Subcutaneous abdominal adipose tissue (tissue), 5 donors: ENCODE measurements at regions not wholly inside any gene's neighbourhood (a gene's known extent, or its start where the extent isn't known, plus 50 kb on each side); places are given as distances from the start of the nearest gene placed in this dataset.
"Not testable (repeated sequence)": the region's sequence is repeated elsewhere in the genome, so short reads cannot be mapped to it uniquely, and the experiment has no call there.

Experiments used
- H3K27ac ChIP-seq: one replicate; pipeline ENCODE4 v1.7.0; 2013; ENCODE audit warnings: low read depth, mild to moderate bottlenecking, inconsistent platforms, low read length, moderate library complexity
- H3K27me3 ChIP-seq, 5 donors: one replicate each; pipeline ENCODE4 v1.7.0; 2013; ENCODE audit warnings: low read length in 5 of 5, inconsistent platforms in 1 of 5; ENCODE audit not compliant: control insufficient read depth in 5 of 5, insufficient read depth in 4 of 5
- H3K36me3 ChIP-seq, 5 donors: one replicate each; pipeline ENCODE4 v1.7.0; 2013; ENCODE audit warnings: low read length in 5 of 5; ENCODE audit not compliant: control insufficient read depth in 5 of 5, insufficient read depth in 5 of 5
- H3K4me1 ChIP-seq, 5 donors: one replicate each; pipeline ENCODE4 v1.7.0; 2013; ENCODE audit warnings: low read length in 5 of 5, mild to moderate bottlenecking in 3 of 5, moderate library complexity in 1 of 5; ENCODE audit not compliant: control insufficient read depth in 5 of 5, insufficient read depth in 5 of 5
- H3K4me3 ChIP-seq, 5 donors: one replicate each; pipeline ENCODE4 v1.7.0; 2013; ENCODE audit warnings: low read length in 5 of 5, low read depth in 1 of 5
- H3K9ac ChIP-seq, 5 donors: one replicate each; pipeline ENCODE4 v1.7.0; 2013; ENCODE audit warnings: low read length in 5 of 5, mild to moderate bottlenecking in 4 of 5, moderate library complexity in 3 of 5
- H3K9me3 ChIP-seq, 5 donors: one replicate each; pipeline ENCODE4 v1.7.0; 2013; ENCODE audit warnings: low read length in 5 of 5; ENCODE audit not compliant: control insufficient read depth in 5 of 5
- donor health status: healthy.
- donor health status: healthy.
- donor health status: healthy.
- donor health status: healthy.
- donor health status: healthy.

DNA sequence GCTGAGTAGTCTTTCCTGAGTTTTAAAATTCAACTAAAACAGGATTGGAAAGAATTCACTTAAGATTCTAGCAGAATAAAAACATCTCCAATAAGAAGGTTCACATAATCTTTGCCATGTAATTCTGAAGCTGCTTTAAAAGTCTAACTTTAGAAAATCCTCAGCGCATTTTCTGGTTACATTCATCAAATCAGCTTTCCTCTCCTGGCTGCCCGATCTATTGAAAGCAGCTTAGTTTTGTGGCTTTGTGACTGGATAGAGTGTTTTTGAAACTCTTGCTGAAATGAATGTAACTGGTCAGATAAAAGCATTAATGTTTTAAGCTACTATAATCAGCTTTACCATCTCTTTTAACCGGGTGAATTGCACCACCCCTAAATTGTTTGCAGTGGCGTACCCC, 66.8 kb downstream of the DOP1B start:
- H3K9ac ChIP-seq, result peak overlapping the region in 1 of 5 donors; percentile 39
- H3K4me3 ChIP-seq, result no peak overlapping the region
- H3K36me3 ChIP-seq, result peaks cover 9 to 68% (median 30%) of the 10 kb centered on the region in 5 donors
- no peaks in the 10 kb centered on the region for H3K9me3 ChIP-seq
- no peaks in the 10 kb centered on the region for H3K27me3 ChIP-seq
- H3K27ac ChIP-seq, result no peak overlapping the region
- no peaks in the 10 kb centered on the region for H3K4me1 ChIP-seq

DNA sequence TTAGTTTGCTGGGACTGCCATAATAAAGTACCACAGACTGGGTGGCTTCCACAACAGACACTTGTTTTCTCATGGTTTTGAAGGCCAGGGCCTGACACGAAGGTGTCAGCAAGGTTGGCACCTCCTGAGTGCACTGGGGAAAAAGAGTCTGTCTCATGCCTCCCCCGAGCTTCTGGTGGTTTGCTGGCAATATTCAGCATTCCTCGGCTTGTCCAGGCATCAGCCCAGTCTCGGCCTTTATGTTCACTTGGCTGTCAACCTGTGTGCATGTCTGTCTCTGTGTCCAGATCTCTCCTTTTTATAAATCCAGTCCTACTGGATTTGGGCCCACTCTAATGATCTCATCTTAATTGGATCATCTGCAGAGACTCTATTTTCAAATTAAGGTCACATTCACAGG, 72.6 kb downstream of the DOP1B start:
- H3K27me3 ChIP-seq, result no peaks in the 10 kb centered on the region
- H3K27ac ChIP-seq, result peak overlapping the region; percentile 15
- peaks cover 0 to 12% (median 10%) of the 10 kb centered on the region in 5 donors for H3K4me1 ChIP-seq
- no peak overlapping the region for H3K4me3 ChIP-seq
- H3K36me3 ChIP-seq, result peaks cover 0 to 61% (median 34%) of the 10 kb centered on the region in 5 donors
- H3K9me3 ChIP-seq, result no peaks in the 10 kb centered on the region
- H3K9ac ChIP-seq, result no peak overlapping the region

DNA sequence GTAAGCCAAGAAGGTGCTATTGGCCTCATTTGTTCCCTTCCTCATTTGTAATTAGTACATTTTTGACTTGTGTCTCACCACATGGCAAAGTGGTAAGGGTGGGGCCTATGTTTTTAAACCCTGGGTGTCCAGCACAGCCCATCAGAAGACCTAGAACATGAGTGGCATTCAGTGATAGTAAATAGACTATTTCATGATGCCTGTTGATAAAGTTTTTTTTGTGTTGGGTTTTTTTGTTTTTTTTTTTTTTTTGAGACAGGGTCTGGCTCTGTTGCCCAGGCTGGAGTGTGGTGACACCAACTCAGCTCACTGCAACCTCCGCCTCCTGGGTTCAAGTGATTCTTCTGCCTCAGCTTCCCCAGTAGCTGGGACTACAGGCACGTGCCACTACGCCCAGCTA, 74.8 kb downstream of the DOP1B start:
- H3K36me3 ChIP-seq, result peaks cover 0 to 52% (median 25%) of the 10 kb centered on the region in 5 donors
- not testable (repeated sequence) for H3K4me3 ChIP-seq, H3K9me3 ChIP-seq, H3K27me3 ChIP-seq, H3K27ac ChIP-seq
- H3K4me1 ChIP-seq, result peaks cover 0 to 16% (median 12%) of the 10 kb centered on the region in 5 donors
- H3K9ac ChIP-seq, result peak overlapping the region in 1 of 5 donors; percentile 30

DNA sequence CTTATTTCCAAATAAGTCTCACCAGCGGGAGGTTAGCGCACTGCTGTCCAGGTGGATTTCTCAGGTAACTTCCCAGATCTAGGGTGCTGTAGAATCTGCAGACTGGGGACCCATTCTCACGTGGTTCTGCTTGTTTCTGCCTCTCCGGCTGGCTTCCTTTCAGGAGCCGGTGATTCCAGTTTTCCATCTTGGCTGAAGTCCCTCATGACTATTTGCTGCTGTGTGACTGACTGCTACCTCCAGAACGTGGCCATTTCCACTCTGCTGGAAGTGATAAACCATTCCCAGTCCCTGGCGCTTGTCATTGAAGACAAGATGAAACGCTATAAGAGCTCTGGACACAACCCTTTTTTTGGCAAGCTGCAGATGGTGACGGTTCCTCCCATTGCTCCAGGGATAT, 76.0 kb downstream of the DOP1B start:
- H3K9ac ChIP-seq, result no peak overlapping the region
- no peaks in the 10 kb centered on the region for H3K27me3 ChIP-seq
- H3K4me3 ChIP-seq, result no peak overlapping the region
- peaks cover 0 to 57% (median 28%) of the 10 kb centered on the region in 5 donors for H3K36me3 ChIP-seq
- H3K27ac ChIP-seq, result no peak overlapping the region
- H3K4me1 ChIP-seq, result peaks cover 0 to 16% (median 12%) of the 10 kb centered on the region in 5 donors
- H3K9me3 ChIP-seq, result no peaks in the 10 kb centered on the region

DNA sequence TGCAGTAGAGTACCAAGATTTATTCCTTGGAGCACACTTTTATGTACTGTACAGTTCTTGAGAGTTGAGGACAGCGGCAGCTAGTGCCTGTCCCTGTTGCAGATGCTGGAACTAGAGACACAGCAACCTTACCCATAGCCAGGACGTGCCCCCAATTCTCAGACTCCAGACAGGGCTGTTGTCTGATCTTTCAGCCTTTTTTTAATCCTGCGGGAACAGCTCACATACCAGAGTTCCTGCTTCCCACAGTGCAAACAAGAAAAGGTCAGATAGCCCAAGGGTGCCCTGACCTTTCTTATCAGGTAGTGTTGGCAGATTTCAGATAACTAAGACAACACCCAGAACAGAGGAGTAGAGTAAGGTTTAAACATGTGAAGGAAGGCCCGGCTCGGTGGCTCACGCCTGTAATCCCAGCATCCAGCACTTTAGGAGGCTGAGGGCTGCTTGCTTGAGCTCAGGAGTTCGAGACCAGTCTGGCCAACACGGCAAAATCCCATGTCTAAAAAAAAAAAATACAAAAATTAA, 78.5 kb downstream of the DOP1B start:
- Histone ChIP-seq H3K4me3 (no peak overlapping the region), H3K4me1 (peaks cover 0 to 6% (median 4%) of the 10 kb centered on the region in 5 donors), H3K27ac (no peak overlapping the region), H3K27me3 (no peaks in the 10 kb centered on the region), H3K9me3 (no peaks in the 10 kb centered on the region), H3K9ac (no peak overlapping the region), H3K36me3 (peaks cover 0 to 57% (median 34%) of the 10 kb centered on the region in 5 donors)

DNA sequence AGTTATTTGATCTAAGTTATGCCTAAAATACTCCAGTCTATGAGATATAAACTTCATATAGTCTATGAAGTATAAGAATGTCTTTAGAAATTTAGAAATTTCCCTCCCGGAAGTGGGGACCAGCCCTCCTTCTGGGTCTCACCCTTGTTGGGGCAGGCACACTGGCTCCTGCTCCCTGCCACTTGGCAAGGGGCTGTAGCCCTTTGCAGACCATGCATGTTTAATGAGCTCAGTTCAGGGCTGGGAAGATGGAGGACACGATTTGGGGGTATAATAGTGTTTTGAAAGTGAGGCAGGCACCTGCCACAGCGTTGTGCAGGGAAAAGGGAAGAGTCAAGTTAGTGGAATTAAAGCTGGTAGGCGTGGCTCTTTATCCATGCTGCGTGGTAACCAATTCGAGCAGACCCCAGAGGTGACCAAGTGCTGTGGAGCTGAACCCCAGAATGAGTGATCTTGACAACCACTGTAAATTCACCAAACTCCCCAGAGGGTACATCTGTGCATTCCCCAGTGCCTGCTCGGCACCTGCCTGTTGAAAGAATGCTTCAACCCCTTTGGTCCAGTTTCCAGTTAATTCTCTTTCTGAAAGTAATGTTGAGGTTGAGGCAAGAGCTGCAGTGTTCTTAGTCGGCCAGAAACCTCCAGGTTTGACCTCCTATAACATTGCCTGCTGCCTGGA, 79.6 kb downstream of the DOP1B start:
- H3K27me3 ChIP-seq, result no peaks in the 10 kb centered on the region
- no peaks in the 10 kb centered on the region for H3K9me3 ChIP-seq
- H3K9ac ChIP-seq, result no peak overlapping the region
- H3K4me3 ChIP-seq, result no peak overlapping the region
- peaks cover 0 to 46% (median 25%) of the 10 kb centered on the region in 5 donors for H3K36me3 ChIP-seq
- peaks cover 0 to 6% (median 4%) of the 10 kb centered on the region in 5 donors for H3K4me1 ChIP-seq
- H3K27ac ChIP-seq, result no peak overlapping the region

DNA sequence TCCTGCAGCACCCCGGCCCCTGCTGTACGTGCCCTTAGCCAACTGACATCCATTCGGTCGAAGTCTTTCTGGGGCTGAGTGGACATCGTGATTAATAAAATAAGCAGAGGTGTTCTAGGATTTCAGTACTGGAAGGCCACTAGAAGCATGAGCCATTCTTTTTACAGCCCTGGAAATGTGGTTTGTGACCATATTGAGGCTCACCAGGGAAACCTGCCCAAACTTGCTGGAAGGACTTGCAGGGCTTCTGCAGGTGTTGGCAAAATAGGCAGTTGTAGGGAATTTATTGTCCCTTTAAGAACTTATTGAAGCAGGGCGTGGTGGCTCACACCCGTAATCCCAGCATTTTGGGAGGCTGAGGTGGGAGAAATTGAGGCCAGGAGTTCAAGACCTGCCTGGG, 80.8 kb downstream of the DOP1B start:
- peaks cover 0 to 39% (median 20%) of the 10 kb centered on the region in 5 donors for H3K36me3 ChIP-seq
- peaks cover 0 to 6% (median 4%) of the 10 kb centered on the region in 5 donors for H3K4me1 ChIP-seq
- H3K9me3 ChIP-seq, result no peaks in the 10 kb centered on the region
- H3K9ac ChIP-seq, result no peak overlapping the region
- H3K27ac ChIP-seq, result no peak overlapping the region
- H3K4me3 ChIP-seq, result no peak overlapping the region
- no peaks in the 10 kb centered on the region for H3K27me3 ChIP-seq

DNA sequence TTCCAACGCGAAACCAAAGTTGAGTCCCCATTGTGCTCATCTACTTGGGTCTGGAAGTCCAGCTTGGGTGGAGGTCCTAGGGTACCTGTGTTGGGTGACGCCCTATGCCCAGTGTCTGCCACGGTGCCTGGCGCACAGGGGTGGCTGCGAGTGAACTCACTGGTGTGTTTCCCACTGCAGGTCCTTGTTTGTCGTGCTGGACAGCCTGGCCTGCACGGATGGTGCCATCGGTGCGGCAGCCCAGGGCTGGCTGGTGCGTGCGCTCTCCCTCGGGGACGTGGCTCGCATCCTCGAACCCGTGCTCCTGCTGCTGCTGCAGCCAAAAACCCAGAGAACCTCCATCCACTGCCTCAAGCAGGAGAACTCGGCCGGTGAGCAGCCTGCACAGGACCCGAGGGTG, 80.4 kb upstream of the MORC3 start:
- peaks cover 0 to 28% (median 15%) of the 10 kb centered on the region in 5 donors for H3K36me3 ChIP-seq

DNA sequence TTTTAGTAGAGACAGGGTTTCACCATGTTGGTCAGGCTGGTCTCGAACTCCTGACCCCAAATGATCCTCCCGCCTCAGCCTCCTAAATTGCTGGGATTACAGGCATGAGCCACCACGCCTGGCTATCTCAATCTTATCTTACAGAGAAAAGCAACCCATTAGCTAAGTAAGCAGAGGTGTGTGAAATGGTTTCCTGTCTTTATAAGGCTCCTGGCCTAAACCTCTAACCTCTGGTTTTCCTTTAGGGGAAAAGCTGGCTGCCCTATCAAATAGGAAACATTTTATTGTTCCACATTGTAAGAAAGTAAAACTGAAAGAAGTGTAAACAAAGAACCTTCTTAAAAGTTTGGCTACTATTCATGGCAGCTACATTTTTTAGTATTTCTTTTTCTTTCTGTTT, 78.3 kb upstream of the MORC3 start:
- Histone ChIP-seq H3K27me3 (no peaks in the 10 kb centered on the region), H3K9ac (no peak overlapping the region), H3K9me3 (no peaks in the 10 kb centered on the region), H3K4me3 (no peak overlapping the region), H3K36me3 (peaks cover 0 to 43% (median 35%) of the 10 kb centered on the region in 5 donors), H3K4me1 (no peaks in the 10 kb centered on the region), H3K27ac (no peak overlapping the region)

More for the DNA sequence above, 80.4 kb upstream of the MORC3 start:
- no peaks in the 10 kb centered on the region for H3K27me3 ChIP-seq
- no peaks in the 10 kb centered on the region for H3K4me1 ChIP-seq
- no peaks in the 10 kb centered on the region for H3K9me3 ChIP-seq
- no peak overlapping the region for H3K27ac ChIP-seq
- H3K9ac ChIP-seq, result no peak overlapping the region
- no peak overlapping the region for H3K4me3 ChIP-seq

DNA sequence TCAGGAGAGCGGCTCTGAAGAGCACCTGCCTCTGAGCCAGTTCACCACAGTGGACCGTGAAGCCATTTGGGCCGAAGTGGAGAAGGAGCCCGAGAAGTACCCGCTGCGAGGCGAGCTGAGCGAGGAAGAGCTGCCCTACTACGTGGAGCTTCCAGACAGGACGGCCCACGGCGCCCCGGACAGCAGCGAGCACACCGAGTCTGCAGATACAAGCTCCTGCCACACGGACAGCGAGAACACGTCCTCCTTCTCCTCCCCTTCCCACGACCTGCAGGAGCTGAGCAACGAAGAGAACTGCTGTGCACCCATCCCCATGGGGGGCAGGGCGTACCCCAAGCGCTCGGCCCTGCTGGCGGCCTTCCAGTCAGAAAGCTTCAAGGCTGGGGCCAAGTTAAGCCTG, 74.9 kb upstream of the MORC3 start:
- H3K36me3 ChIP-seq, result peaks cover 0 to 50% (median 36%) of the 10 kb centered on the region in 5 donors
- no peak overlapping the region for H3K27ac ChIP-seq
- no peak overlapping the region for H3K9ac ChIP-seq
- no peaks in the 10 kb centered on the region for H3K27me3 ChIP-seq
- no peaks in the 10 kb centered on the region for H3K4me1 ChIP-seq
- no peak overlapping the region for H3K4me3 ChIP-seq
- H3K9me3 ChIP-seq, result no peaks in the 10 kb centered on the region
